ENCODE measurements at regions not wholly inside any gene's neighbourhood (a gene's known extent, or its start where the extent isn't known, plus 50 kb on each side); places are given as distances from the start of the nearest gene placed in this dataset.

GRCh38 chr1:163664671-163665335 lies 343.0 kb downstream of the NUF2 start:
- no peak overlapping the region for H3K9ac ChIP-seq (replicated peaks; ENCODE audit: extremely low read depth, insufficient read depth, low read length)
- no peaks in the 10 kb centered on the region for H3K36me3 ChIP-seq (ENCODE audit: control insufficient read depth in 2 of 2, extremely low read depth in 1 of 2, insufficient read depth in 2 of 2, low read length in 2 of 2)
- no TSS peak for BruUV-seq (replicated peaks)
- H3K4me1 ChIP-seq (ENCODE audit: control insufficient read depth, extremely low read depth, insufficient read depth, low read length) = no peaks in the 10 kb centered on the region
- H3K27me3 ChIP-seq (ENCODE audit: control insufficient read depth in 2 of 2, insufficient read depth in 2 of 2, low read length in 2 of 2) = no peaks in the 10 kb centered on the region
- intact Hi-C loops (cut with micrococcal nuclease) (loop anchor here (10.0 kb wide), 1 partner anchor 90 kb away; no protein-coding TSS in a partner anchor), dilution Hi-C loops (cut with MboI; ENCODE audit: extremely low pct_ligation_motif_present, low sequenced_read_pairs) (no loop called here)
- no peaks in the 10 kb centered on the region for H4K20me1 ChIP-seq (replicated peaks; ENCODE audit: control insufficient read depth, extremely low read depth, insufficient read depth, low read length)
- no peak for DNase-seq (ENCODE audit: low read depth, low spot score)
- H3K4me3 ChIP-seq (replicated peaks in 1 of 3; ENCODE audit: insufficient read depth in 1 of 3, low read depth in 1 of 3, low read length in 3 of 3) = no peak overlapping the region
- no peak for FAIRE-seq
- H3K4me2 ChIP-seq (ENCODE audit: insufficient read depth, low read length) = no peak overlapping the region
- no peaks in the 10 kb centered on the region for H3K9me1 ChIP-seq (replicated peaks; ENCODE audit: control insufficient read depth, extremely low read depth, insufficient read depth, low read length)
- ChIA-PET POLR2A (no interaction called here), CTCF (no interaction called here)
- H3K9me3 ChIP-seq (replicated peaks; ENCODE audit: control insufficient read depth, insufficient read depth, low read length) = no peaks in the 10 kb centered on the region
- no peaks in the 10 kb centered on the region for H3K79me2 ChIP-seq (ENCODE audit: control insufficient read depth, insufficient read depth, low read length)
- TF ChIP-seq GATA2 (IDR thresholded peaks at IDR 0.05; ENCODE audit: insufficient read depth, insufficient read length, low read depth, low read length) = no peak
- TF ChIP-seq FOS (IDR thresholded peaks at IDR 0.05; ENCODE audit: borderline replicate concordance, insufficient read depth, low read length) = no peak
- TF ChIP-seq POLR2AphosphoS5 (IDR thresholded peaks at IDR 0.05; ENCODE audit: insufficient read depth, low read depth, low read length) = no peak
- TF ChIP-seq CTCF (IDR thresholded peaks at IDR 0.05; ENCODE audit: extremely low read depth in 1 of 2, insufficient read depth in 1 of 2, low read depth in 1 of 2, low read length in 2 of 2) = no peak
- TF ChIP-seq POLR2A (IDR thresholded peaks at IDR 0.05; ENCODE audit: low read depth, low read length) = no peak
- TF ChIP-seq JUN (IDR thresholded peaks at IDR 0.05; ENCODE audit: borderline replicate concordance, insufficient read depth, insufficient read length, low read depth) = no peak
- TF ChIP-seq EZH2 (IDR thresholded peaks at IDR 0.05; ENCODE audit: borderline replicate concordance, low read depth, low read length, severe bottlenecking) = no peak
- TF ChIP-seq MYC (IDR thresholded peaks at IDR 0.05; ENCODE audit: low read depth, low read length) = no peak
- no peak for TF ChIP-seq MAX (IDR thresholded peaks at IDR 0.05; ENCODE audit: insufficient read depth, insufficient read length)
- no peak overlapping the region for H2AFZ ChIP-seq (ENCODE audit: low read depth, low read length)
- no peak overlapping the region for H3K27ac ChIP-seq (ENCODE audit: insufficient read depth, low read depth, low read length)
